Gastroesophageal sphincter (tissue), 3 donors: ENCODE measurements at regions not wholly inside any gene's neighbourhood (a gene's known extent, or its start where the extent isn't known, plus 50 kb on each side); places are given as distances from the start of the nearest gene placed in this dataset.

Experiments
- CTCF ChIP-seq, 4 experiments: fragments of 200-600 bp in 2 of 4; fragments of 450-650 bp in 2 of 4; sonication (generic) in 1 of 4; IDR thresholded peaks; one replicate each; pipeline ENCODE4 v1.5.1; 2017 to 2019; ENCODE audit warnings: antibody characterized with exemption in 4 of 4, mild to moderate bottlenecking in 2 of 4, moderate library complexity in 2 of 4
- EP300 ChIP-seq: sonication (generic); formaldehyde crosslinking; IDR thresholded peaks from one replicate; pipeline ENCODE4 v1.6.1; 2017; ENCODE audit warnings: antibody characterized with exemption, mild to moderate bottlenecking

- TF ChIP-seq CTCF (IDR thresholded peaks at IDR 0.05) (no peak), EP300 (no peak)
These were observed 146.1 kb upstream of the OTOS start for GRCh38 chr2:240286596-240286995.
